Neural progenitor cell (in vitro differentiated cells): ENCODE measurements at regions not wholly inside any gene's neighbourhood (a gene's known extent, or its start where the extent isn't known, plus 50 kb on each side); places are given as distances from the start of the nearest gene placed in this dataset.

Source experiments
- DNase-seq: peaks from one replicate; pipeline ENCODE4 v3.0.0-alpha.2; 2016; ENCODE audit warnings: low spot score
- H2AFZ ChIP-seq: fragments of 200-600 bp; sonication (generic); replicated peaks from 2 replicates; pipeline ENCODE4 v1.6.1; 2016; ENCODE audit warnings: antibody characterized with exemption
- H3F3A ChIP-seq: fragments of 200-600 bp; sonication (generic); 2 replicates; pipeline ENCODE4 v1.6.1; 2016; ENCODE audit warnings: antibody characterized with exemption, low read depth
- H3K27ac ChIP-seq: fragments of 200-600 bp; sonication (generic); 2 replicates; pipeline ENCODE4 v1.5.1; 2016; ENCODE audit warnings: mild to moderate bottlenecking
- H3K27me3 ChIP-seq: fragments of 200-600 bp; sonication (generic); 2 replicates; pipeline ENCODE4 v1.6.1; 2016; ENCODE audit warnings: mild to moderate bottlenecking, moderate library complexity
- H3K36me3 ChIP-seq: fragments of 200-600 bp; sonication (generic); 2 replicates; pipeline ENCODE4 v1.5.1; 2016
- H3K4me1 ChIP-seq: fragments of 200-600 bp; sonication (generic); 2 replicates; pipeline ENCODE4 v1.6.1; 2016; ENCODE audit warnings: mixed run types
- H3K4me2 ChIP-seq: fragments of 200-600 bp; sonication (generic); 2 replicates; pipeline ENCODE4 v1.6.1; 2016
- H3K4me3 ChIP-seq: fragments of 200-600 bp; sonication (generic); 2 replicates; pipeline ENCODE4 v1.5.1; 2016
- H3K79me2 ChIP-seq: fragments of 200-600 bp; sonication (generic); 2 replicates; pipeline ENCODE4 v1.6.1; 2016; ENCODE audit warnings: low read depth
- H3K9ac ChIP-seq: fragments of 200-600 bp; sonication (generic); 2 replicates; pipeline ENCODE4 v1.6.1; 2016
- H3K9me3 ChIP-seq: fragments of 200-600 bp; sonication (generic); 2 replicates; pipeline ENCODE4 v1.5.1; 2016; ENCODE audit warnings: low read depth
- H4K20me1 ChIP-seq: fragments of 200-600 bp; sonication (generic); 2 replicates; pipeline ENCODE4 v1.6.1; 2016; ENCODE audit warnings: low read depth
- H3K27ac Mint-ChIP-seq: 3 replicates; pipeline ENCODE4 v1.8.0; 2021; ENCODE audit warnings: mixed read lengths
- H3K27me3 Mint-ChIP-seq: 2 replicates; pipeline ENCODE4 v1.8.0; 2022; ENCODE audit warnings: low read depth, mild to moderate bottlenecking, inconsistent platforms, moderate library complexity, mixed read lengths; ENCODE audit not compliant: insufficient read depth
- H3K36me3 Mint-ChIP-seq: 3 replicates; pipeline ENCODE4 v1.8.0; 2021; ENCODE audit warnings: mixed read lengths
- H3K4me1 Mint-ChIP-seq: 3 replicates; pipeline ENCODE4 v1.8.0; 2021; ENCODE audit warnings: mixed read lengths
- H3K4me3 Mint-ChIP-seq: 3 replicates; pipeline ENCODE4 v1.8.0; 2021; ENCODE audit warnings: mild to moderate bottlenecking, moderate library complexity, mixed read lengths
- H3K9me3 Mint-ChIP-seq: 3 replicates; pipeline ENCODE4 v1.8.0; 2020; ENCODE audit warnings: mixed read lengths
- CTCF ChIP-seq: fragments of 200-600 bp; sonication (generic); IDR thresholded peaks from 2 replicates; pipeline ENCODE4 v1.5.1; 2017; ENCODE audit warnings: antibody characterized with exemption, mild to moderate bottlenecking
- EZH2 ChIP-seq: fragments of 200-600 bp; sonication (generic); IDR thresholded peaks from 2 replicates; pipeline ENCODE4 v1.6.1; 2017; ENCODE audit warnings: antibody characterized with exemption, mild to moderate bottlenecking, moderate library complexity
- EZH2phosphoT487 ChIP-seq: fragments of 200-600 bp; sonication (generic); IDR thresholded peaks from 2 replicates; pipeline ENCODE4 v1.6.1; 2017; ENCODE audit warnings: antibody characterized with exemption

GRCh38 chr5:53330491-53330890 is 149.9 kb upstream of the FST start:
- Histone ChIP-seq H3K79me2 (no peaks in the 10 kb centered on the region), H4K20me1 (no peaks in the 10 kb centered on the region), H2AFZ (no peak overlapping the region), H3K36me3 (no peaks in the 10 kb centered on the region), H3K27ac (no peak overlapping the region), H3K4me2 (no peak overlapping the region), H3K27me3 (no peaks in the 10 kb centered on the region), H3K4me3 (no peak overlapping the region), H3K9ac (no peak overlapping the region), H3F3A (no peaks in the 10 kb centered on the region), H3K4me1 (no peaks in the 10 kb centered on the region), H3K9me3 (no peaks in the 10 kb centered on the region)
- Mint-ChIP-seq H3K36me3 (no peaks in the 10 kb centered on the region), H3K27me3 (peaks cover 3% of the 10 kb centered on the region), H3K4me1 (no peaks in the 10 kb centered on the region), H3K27ac (no peak overlapping the region), H3K9me3 (no peaks in the 10 kb centered on the region), H3K4me3 (no peak overlapping the region)
- no peak for DNase-seq
- TF ChIP-seq EZH2 (no peak), CTCF (no peak), EZH2phosphoT487 (no peak)

GRCh38 chr5:53331463-53331862 is 149.0 kb upstream of the FST start:
- no peak overlapping the region for H3K4me3 Mint-ChIP-seq
- peaks cover 3% of the 10 kb centered on the region for H3K27me3 Mint-ChIP-seq
- H3K27ac ChIP-seq = no peak overlapping the region
- H3K4me1 Mint-ChIP-seq = no peaks in the 10 kb centered on the region
- TF ChIP-seq EZH2 (no peak), CTCF (no peak), EZH2phosphoT487 (no peak)
- no peaks in the 10 kb centered on the region for H3K27me3 ChIP-seq
- H3K79me2 ChIP-seq = no peaks in the 10 kb centered on the region
- no peak overlapping the region for H3K27ac Mint-ChIP-seq
- H3K4me1 ChIP-seq = no peaks in the 10 kb centered on the region
- H3K9ac ChIP-seq = no peak overlapping the region
- no peaks in the 10 kb centered on the region for H4K20me1 ChIP-seq
- H3K36me3 Mint-ChIP-seq = no peaks in the 10 kb centered on the region
- no peak overlapping the region for H3K4me2 ChIP-seq
- H2AFZ ChIP-seq = no peak overlapping the region
- H3F3A ChIP-seq = no peaks in the 10 kb centered on the region
- no peaks in the 10 kb centered on the region for H3K36me3 ChIP-seq
- no peak overlapping the region for H3K4me3 ChIP-seq
- no peaks in the 10 kb centered on the region for H3K9me3 Mint-ChIP-seq
- no peak for DNase-seq
- H3K9me3 ChIP-seq = no peaks in the 10 kb centered on the region

- H3K79me2 ChIP-seq = no peaks in the 10 kb centered on the region
- no peak for DNase-seq
- Mint-ChIP-seq H3K27ac (no peak overlapping the region), H3K9me3 (no peaks in the 10 kb centered on the region), H3K4me1 (no peaks in the 10 kb centered on the region), H3K27me3 (peaks cover 3% of the 10 kb centered on the region), H3K36me3 (no peaks in the 10 kb centered on the region), H3K4me3 (no peak overlapping the region)
- H3F3A ChIP-seq = no peaks in the 10 kb centered on the region
- no peaks in the 10 kb centered on the region for H3K9me3 ChIP-seq
- no peak overlapping the region for H3K4me3 ChIP-seq
- H3K9ac ChIP-seq = no peak overlapping the region
- H2AFZ ChIP-seq = no peak overlapping the region
- no peaks in the 10 kb centered on the region for H3K4me1 ChIP-seq
- H3K27ac ChIP-seq = no peak overlapping the region
- H3K36me3 ChIP-seq = no peaks in the 10 kb centered on the region
- no peak for TF ChIP-seq CTCF
- H4K20me1 ChIP-seq = no peaks in the 10 kb centered on the region
- no peak overlapping the region for H3K4me2 ChIP-seq
- no peaks in the 10 kb centered on the region for H3K27me3 ChIP-seq
Observed at GRCh38 chr5:53333160-53333559, 147.3 kb upstream of the FST start.

- TF ChIP-seq EZH2phosphoT487 = no peak
- TF ChIP-seq CTCF = no peak
- TF ChIP-seq EZH2 = no peak
Observed at GRCh38 chr5:53334431-53334941, 145.9 kb upstream of the FST start.

More at GRCh38 chr5:53334431-53334941, 145.9 kb upstream of the FST start:
- H3F3A ChIP-seq = no peaks in the 10 kb centered on the region
- no peaks in the 10 kb centered on the region for H4K20me1 ChIP-seq
- Mint-ChIP-seq H3K36me3 (no peaks in the 10 kb centered on the region), H3K27me3 (peaks cover 3% of the 10 kb centered on the region), H3K4me3 (no peak overlapping the region), H3K9me3 (no peaks in the 10 kb centered on the region), H3K4me1 (no peaks in the 10 kb centered on the region), H3K27ac (no peak overlapping the region)
- no peaks in the 10 kb centered on the region for H3K36me3 ChIP-seq
- no peak overlapping the region for H3K9ac ChIP-seq
- H3K4me3 ChIP-seq = no peak overlapping the region
- no peak overlapping the region for H3K4me2 ChIP-seq
- H3K79me2 ChIP-seq = no peaks in the 10 kb centered on the region
- no peaks in the 10 kb centered on the region for H3K4me1 ChIP-seq
- DNase-seq = no peak
- no peak overlapping the region for H3K27ac ChIP-seq
- H2AFZ ChIP-seq = no peak overlapping the region
- H3K9me3 ChIP-seq = no peaks in the 10 kb centered on the region
- H3K27me3 ChIP-seq = no peaks in the 10 kb centered on the region
